NB4 (cell line): ENCODE measurements at regions not wholly inside any gene's neighbourhood (a gene's known extent, or its start where the extent isn't known, plus 50 kb on each side); places are given as distances from the start of the nearest gene placed in this dataset.

ENCODE experiments used
- DNase-seq: peaks from one replicate; pipeline ENCODE4 v3.0.0; 2010; ENCODE audit warnings: low read depth
- H3K4me3 ChIP-seq: one replicate; pipeline ENCODE4 v1.5.1; 2011; ENCODE audit warnings: mild to moderate bottlenecking, low read depth, low read length, moderate library complexity
- CTCF ChIP-seq: IDR thresholded peaks from one replicate; pipeline ENCODE4 v1.5.1; 2012; ENCODE audit warnings: low read depth, low read length
- MYC ChIP-seq: IDR thresholded peaks from 2 replicates; pipeline ENCODE4 v1.6.1; 2011; ENCODE audit warnings: low read depth, low read length
- POLR2A ChIP-seq: IDR thresholded peaks from 2 replicates; pipeline ENCODE4 v1.6.1; 2011; ENCODE audit warnings: mild to moderate bottlenecking; ENCODE audit not compliant: insufficient read length; ENCODE audit errors: extremely low read depth
- TF ChIP-seq, protein P1 (sequence below): IDR thresholded peaks from 2 replicates; pipeline ENCODE4 v1.6.1; 2011; ENCODE audit warnings: low read depth, low read length

DNA sequence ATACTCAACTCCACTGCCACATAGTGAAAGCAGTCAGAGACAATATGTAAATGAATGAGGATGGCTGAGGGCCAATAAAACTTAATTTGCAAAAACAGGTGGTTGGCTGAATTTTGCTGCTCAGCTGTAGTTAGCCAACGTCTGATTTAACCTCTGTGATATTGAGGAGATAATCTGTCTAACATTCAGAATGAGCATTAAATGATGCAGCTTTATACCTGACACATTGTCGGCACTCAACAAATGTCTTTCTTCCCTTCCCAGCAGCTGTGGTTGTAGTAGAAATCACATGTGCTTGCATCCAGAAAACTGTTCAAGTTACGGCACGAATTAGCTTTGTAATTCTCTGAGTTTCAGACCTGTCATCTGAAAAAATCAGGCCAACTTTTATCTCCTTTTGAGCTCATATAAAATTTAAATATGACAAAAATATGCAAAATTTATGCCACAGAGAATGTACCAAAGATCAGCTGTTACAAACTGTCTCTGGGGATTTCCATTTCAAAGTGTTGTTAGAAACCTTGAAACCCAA is 1239.7 kb downstream of the GATA3 start:
- DNase-seq: no peak
- H3K4me3 ChIP-seq: no peak overlapping the region
- TF ChIP-seq CTCF (no peak), POLR2A (no peak), MYC (no peak)
- TF ChIP-seq, protein P1, sequence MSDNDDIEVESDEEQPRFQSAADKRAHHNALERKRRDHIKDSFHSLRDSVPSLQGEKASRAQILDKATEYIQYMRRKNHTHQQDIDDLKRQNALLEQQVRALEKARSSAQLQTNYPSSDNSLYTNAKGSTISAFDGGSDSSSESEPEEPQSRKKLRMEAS: no peak

DNA sequence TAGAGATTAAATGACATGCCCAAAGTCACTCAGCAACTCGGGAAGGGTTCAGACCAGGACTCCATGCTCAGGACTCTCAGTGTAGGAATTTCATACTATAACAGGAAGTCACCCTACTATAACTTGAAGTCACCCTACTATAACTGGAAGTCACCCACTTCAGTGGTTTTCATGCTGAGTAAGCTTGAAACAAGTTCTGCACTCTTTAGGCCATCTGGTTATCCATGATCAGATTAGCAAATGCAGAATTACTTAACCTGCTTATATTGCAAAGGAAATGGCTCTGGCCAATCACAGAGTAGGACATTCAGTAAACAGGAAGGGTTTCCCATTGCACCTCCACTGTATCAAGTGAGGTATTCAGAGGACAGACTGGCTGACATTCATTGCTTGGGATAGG is 1240.4 kb downstream of the GATA3 start:
- TF ChIP-seq MYC (no peak), POLR2A (no peak), CTCF (no peak)
- TF ChIP-seq, protein P1: no peak
- H3K4me3 ChIP-seq: no peak overlapping the region
- DNase-seq: no peak

DNA sequence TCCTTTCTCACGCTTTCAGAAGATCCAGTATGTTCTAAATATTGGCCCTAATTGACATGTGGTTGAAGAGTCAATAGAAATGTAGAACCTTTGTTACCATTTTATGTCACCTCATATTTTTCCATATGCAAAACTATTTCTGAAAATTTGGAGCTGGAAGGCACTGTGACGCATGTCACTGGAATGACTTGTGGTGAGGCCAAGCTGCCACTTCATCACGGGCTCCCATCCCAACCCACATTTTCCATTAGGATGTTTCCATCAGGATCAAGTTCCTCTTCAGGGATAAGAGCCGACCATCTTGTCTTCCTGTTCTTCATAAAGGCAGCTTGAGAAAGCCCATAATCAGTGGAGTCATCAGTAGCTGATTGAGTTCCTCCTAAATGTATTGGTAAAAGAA is 1241.7 kb downstream of the GATA3 start:
- DNase-seq: no peak
- TF ChIP-seq POLR2A: no peak
- no peak overlapping the region for H3K4me3 ChIP-seq

DNA sequence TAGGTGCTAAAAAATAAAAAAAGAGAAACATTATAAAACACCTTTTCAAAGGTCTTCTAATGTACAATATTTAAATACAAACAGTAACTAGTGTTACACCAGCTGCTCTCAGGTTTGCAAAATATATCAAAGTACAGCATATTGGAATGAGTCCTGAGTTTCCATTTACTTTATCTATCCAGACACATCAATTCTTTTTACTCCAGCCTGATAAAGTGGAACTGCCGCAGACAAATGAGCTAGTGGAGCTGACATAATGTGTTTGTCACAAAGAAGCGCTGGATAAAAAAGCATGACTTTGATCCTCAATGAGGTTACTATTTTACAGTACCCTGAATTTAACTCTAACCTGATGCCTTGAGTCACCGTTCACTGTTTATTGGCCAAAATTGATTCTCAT is 1243.1 kb downstream of the GATA3 start:
- TF ChIP-seq MYC (no peak), CTCF (no peak), POLR2A (no peak)
- TF ChIP-seq, protein P1: no peak
- no peak for DNase-seq
- H3K4me3 ChIP-seq: no peak overlapping the region

- H3K4me3 ChIP-seq: no peak overlapping the region
- DNase-seq: no peak
- TF ChIP-seq MYC: no peak
These were observed 1245.5 kb downstream of the GATA3 start for GRCh38 chr10:9299966-9300365.

- DNase-seq: no peak
- TF ChIP-seq CTCF (no peak), MYC (no peak), POLR2A (no peak)
- TF ChIP-seq, protein P1: no peak
- no peak overlapping the region for H3K4me3 ChIP-seq
These were observed 1246.7 kb downstream of the GATA3 start for GRCh38 chr10:9301148-9301547.

DNA sequence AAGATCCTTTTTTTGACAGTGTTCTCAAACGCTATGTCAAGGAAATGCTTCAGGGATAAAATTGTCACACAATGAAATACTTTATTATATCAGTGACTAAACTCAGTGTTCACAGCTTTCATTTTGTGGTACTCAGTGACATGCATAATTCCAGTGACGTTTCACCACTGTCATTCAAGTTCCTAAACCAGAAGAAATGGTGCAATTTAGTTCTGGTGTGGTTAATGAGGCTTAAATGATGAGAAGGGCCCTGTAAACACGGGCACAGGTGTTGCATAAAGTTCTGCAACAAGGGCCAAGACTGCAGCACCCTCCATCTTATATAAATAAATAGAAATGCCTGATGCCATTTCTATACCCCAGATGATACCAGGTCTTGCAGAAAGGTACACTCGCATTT is 1247.1 kb downstream of the GATA3 start:
- TF ChIP-seq, protein P1: no peak
- no peak for TF ChIP-seq CTCF
- no peak for TF ChIP-seq POLR2A
- TF ChIP-seq MYC: no peak
- H3K4me3 ChIP-seq: no peak overlapping the region
- no peak for DNase-seq
